Activated naive CD4-positive, alpha-beta T cell (primary cell): ENCODE measurements at regions not wholly inside any gene's neighbourhood (a gene's known extent, or its start where the extent isn't known, plus 50 kb on each side); places are given as distances from the start of the nearest gene placed in this dataset.
"Not testable (repeated sequence)": the region's sequence is repeated elsewhere in the genome, so short reads cannot be mapped to it uniquely, and the experiment has no call there.

ENCODE experiments used
- DNase-seq, 4 experiments: peaks; one replicate each; lab custom pipeline; 2025; lab: John Stamatoyannopoulos, UW

DNA sequence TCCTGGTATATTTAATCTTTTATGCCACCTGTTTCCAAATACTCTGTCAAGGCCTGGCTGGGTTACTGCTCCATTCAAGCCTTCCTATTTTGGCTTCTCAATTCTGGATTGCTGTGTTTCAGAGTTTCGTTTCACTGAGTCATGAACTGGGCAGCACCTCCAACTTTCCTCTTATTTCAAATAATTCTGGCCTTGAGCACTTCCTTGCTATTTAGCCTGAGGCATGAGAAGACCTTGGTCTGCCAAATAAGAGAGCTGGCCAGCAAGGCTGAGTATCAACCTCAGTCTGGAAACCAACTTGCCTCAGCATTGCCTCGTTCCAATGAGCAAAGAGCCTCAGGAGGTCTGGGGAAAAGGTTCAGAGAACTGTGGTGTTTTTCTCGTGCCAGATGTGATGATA is 66.6 kb downstream of the TNFAIP3 start:
- DNase-seq: no peak

DNA sequence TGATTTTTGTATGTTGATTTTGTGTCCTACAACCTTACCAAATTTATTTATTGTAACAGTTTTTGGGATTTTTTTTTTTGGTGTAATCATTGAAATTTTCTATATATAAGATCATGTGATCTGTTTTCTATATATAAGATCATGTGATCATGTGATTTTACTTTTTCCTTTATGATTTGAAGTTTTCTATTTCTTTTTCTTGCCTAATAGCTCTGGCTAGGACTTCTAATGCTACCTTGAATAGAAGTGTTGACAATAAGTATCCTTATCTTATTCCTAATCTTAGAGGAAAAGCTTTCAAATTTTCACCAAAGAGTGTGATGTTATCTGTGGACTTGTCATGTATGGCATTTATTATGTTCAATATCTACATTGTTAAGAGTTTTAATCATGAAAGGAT is 69.7 kb downstream of the TNFAIP3 start:
- no peak for DNase-seq

DNA sequence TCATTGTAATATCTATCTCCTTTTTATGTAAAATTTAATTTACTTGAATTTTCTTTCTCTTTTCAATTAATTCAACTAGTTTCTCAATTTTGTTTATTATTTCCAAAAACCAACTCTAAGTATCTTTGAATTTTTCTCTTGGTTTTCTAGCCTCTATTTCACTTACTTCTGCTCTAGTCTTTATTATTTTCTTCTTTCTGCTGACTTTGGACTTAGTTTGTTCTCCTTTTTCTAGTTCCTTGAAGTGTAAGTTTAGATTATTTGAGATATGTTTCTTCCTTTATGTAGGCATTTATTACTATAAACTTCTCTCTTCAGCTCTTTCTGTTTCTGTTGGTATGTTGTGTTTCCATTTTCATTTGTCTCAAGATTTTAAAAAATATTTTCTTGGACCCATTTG is 70.8 kb downstream of the TNFAIP3 start:
- no peak for DNase-seq

DNA sequence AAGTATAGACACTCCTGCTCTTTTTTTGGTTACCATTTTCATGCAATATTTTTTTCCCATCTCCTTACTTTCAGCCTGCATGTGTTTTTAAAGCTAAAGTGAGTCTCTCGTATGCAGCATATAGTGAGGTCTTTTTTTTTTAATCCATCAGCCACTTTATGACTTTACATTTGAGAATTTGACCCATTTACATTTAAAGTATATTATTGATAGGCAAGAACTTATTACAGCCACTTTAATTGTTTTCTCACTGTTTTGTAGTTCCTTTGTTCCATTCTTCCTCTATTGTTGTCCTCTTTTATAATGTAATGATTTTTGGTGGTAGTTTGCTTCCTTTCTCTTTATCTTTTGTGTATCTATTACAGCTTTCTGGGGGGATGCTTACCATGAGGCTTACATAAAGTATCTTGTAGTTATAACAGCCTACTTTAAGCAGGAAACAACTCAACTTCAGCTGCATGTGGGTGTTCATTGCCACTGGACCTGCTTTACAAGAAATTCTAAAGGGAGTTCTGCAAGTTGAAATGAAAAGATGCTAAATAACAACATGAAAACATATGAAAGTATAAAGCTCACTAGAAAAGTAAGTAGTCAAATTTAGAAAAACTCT is 71.8 kb downstream of the TNFAIP3 start:
- no peak for DNase-seq

DNA sequence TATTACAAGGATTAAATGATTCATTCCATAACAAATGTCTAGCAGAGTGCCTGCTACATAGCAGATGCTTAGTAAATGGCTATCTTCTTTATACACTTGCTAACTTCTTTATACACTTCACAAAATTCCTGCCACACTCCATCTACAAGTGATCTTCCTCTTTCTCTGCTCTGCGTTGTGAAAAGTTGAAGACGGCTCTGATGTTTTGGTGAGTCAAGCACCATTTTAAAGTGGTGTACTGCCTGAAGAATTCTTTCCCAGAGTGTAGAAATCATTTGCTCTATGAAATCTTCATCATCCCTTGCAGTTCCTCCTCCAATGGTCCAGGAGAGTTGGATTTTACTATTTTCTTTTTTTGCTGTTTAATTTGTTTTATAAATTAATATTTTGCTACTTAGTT is 74.9 kb downstream of the TNFAIP3 start:
- DNase-seq: no peak

DNA sequence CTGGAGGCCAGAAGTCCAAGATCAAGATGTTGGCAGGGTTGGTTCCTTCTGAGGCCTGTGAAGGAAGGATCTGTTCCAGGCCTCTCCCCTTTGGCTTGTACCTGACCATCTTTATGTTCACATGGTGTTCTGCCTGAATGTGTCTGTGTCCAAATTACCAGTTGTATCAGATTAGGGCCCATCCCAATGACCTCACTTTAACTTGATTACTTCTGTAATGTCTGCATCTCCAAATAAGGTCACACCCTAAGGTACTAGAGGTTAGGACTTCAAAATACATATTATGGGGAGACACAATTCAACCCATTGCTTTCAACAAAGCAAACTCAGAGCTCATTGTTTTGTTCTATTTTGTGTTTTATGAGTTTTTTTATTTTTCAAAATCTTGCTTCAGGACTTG is 75.7 kb downstream of the TNFAIP3 start:
- DNase-seq: no peak

DNA sequence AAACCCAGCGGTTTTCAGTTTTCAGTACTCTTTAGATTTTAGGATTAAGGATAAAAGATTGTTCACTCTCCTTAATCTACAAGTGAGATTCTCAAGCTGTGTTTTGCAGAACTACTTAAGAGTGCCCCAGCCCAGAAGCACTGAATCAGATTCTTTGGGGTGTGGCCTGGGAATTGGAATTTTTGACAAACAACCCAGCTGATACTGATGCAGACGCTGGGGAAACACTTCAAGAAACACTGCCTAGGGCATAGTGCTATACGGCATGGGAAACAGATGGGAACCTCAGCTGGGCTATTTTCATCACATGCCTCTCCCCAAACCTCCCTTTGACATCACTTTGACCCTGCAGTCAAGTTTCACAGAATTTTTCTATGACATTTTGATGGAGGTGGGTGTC is 77.3 kb downstream of the TNFAIP3 start:
- DNase-seq: not testable (repeated sequence)

DNA sequence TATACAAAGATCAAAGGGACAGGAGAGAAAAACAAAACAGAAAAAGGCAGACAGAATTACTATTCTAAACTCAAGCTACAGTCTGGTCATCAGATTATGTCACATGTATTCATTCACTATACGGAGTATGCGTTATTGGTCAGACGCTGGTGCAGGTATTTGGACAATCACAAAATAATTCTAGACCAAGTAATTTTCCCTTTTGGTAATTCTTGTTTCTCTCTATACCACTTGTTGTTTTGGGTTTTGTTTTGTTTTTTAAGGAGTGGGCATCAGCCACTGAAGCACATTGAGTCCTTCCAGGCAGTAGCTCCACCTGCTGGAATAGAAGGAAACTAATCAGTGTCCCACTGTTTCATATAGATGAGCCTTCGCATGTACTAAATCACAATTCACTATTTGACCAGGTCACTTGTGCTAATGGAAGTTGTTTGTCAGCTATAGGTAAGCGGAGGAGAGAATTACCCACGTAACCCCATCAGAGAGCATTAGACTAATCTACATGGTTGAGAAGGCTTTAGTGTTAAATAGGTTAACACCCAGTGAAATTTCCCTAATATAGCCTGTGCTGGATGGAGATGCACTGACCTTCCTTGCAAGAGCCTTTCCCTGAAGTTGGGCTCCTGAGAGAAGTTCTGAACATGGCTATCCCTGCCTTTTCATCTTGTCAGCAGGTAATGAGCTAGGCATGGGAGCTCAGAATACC is 77.9 kb downstream of the TNFAIP3 start:
- no peak for DNase-seq

DNA sequence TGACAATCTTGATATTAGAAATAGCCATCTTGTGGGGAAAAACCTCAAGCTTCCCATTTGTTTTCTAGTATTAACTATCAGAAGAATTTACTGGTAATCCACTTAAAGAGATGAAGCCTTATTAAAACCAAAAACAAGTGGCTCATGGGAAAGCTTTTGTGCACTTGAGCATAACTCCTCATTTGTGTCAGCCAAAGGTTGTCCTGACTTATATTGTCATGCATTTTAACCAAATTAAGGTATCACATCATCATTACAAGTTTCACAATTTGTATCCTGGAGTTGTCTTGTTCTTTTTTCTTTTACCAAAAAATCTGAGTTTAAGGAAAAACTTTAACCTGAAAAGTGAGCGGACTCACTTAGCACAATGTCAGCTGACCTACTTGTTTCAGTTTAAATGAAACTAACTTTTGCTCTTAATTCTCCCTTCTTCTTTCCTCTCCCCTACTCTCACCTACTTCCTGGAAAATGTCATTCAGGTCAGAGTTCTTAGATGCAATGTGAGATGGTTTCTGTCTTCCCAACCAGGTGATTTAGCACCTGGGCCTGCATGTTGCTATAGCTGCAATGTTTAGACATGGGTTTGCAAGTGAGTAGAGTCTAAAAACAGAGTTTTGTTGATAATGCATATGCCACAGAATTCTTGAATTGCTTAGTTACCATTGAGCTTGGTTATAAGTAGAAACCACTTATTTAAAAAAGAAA is 82.8 kb downstream of the TNFAIP3 start:
- no peak for DNase-seq

DNA sequence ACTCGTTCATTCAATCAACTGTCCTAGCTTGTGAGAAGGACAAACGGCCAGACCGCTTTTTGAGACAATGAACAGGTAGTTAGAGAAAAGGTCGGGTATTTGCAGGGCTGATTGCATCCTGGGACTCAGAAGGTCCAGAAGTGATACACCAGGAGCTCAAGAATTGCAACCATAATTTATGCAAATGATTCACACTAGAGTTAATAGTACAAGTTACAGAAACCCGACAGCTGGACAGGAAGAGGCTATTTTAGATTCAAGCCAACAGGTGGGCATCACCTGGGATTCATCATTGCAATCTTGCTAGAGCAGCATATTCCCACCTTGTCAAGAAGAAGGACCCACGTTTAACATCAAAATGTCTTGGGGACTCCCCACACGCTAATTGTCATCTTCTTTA is 83.5 kb downstream of the TNFAIP3 start:
- DNase-seq: no peak

DNA sequence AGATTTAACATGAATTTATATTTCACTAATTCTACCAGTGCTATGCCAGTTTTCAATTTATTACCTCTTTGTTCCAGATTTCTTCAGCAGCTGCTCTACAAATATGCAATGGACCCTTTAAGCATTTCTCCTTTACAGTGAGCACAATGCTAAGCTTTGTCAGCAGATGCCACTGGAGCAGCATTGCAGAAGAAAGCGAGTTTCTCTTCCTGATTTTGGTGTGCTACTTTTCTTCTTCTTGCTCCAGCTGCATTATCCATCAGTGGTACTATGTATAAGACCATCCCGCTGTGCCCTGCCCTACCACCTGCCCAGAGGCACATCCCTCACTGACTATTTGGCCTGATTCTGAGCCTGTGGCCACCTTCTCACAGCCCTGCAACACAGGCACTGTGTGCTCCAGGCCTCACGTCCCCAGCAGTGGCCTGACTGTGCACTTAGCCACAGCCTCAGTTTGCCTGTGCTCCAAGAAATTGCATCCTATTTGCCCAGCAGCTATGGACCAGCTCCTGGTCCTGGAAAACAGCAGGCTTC is 84.1 kb downstream of the TNFAIP3 start:
- DNase-seq: no peak

DNA sequence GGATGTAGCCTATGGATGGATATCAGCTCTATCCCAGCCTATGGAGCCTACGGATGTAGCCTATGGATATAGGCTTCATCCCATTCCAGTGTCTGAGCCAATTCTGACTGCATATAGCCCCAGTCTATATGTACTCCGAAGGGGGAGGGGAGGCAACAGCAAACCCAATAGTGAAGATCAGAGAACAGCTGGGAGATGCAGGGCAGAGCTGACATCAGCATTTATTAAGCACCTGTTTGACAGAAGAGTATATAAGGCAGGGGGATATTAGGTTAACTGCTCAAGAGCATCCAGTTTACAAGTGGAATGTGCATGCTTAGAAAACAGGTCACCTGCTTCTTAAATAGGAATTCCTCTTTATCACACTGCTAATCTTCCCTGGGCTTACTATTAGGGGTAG is 85.2 kb downstream of the TNFAIP3 start:
- DNase-seq: no peak

DNA sequence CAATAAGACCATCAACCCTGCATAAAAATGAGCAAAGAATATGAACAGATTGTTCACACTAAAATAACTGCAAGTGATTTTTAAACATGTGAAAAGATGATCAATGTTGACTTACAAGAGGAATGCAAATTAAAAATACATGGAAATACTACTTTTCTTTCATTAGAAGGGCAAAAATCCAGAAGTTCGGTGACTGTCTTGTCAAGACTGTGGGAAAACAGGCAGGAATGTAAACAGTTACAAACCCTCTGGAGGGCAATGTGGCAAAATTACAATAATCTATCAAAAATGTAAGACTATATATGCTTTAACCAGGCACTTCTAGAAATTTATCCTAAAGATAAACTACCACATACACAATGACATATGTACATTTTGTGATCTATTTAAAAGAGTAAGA is 86.7 kb downstream of the TNFAIP3 start:
- no peak for DNase-seq

DNA sequence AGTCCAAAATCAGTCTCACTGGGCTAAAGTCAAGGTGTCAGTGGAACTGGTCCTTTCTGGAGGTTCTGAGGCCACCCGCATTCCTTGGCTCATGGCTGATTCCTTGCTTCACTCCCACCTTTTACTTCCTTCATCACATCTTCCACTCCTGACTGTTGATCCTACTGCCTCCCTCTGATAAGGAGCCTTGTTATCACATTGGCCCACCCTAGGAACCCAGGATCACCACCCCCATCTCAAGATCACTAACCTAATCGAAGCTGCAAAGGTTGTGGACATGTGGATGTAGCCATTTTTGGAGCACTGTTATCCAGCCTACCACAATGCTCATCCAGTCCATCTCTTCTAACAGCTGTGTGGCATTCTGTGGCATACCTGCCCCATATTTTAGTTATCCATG is 87.2 kb downstream of the TNFAIP3 start:
- no peak for DNase-seq

DNA sequence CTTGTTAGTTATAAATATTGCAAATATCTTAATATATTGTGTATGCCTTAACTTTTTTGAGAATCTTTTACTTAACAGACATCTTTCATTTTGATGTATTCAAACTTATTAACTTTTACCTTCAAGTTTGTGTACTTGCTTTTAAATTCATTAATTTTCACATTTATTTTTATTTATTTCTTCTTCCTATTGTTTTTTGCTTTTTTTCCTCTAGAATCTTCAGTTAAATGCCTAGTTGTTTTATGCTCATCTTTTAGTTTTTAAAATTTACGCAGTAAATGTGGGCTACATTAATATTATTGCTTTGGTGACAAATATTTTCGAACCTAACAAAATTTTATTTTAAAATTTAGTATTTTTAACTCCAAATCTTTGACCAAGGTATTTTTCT is 89.0 kb downstream of the TNFAIP3 start:
- no peak for DNase-seq

DNA sequence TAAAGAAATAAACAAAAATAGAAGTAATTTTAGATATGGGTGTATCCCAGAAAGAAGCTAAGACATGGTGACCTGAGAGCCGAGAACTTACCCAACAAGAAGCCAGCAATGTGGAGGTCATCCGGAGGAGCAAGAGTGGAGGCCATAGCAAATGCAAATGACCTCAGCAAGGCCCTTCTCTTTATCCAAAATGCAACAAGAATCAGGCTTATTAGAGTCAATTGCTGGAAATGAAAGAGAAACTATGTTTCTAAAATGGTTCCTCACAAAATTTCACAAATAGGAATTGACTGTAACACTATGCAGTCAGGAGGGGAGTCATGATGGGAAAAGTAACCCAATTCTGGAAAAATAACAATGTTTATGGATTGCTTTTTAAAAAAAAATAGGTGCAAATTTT is 90.4 kb downstream of the TNFAIP3 start:
- no peak for DNase-seq

DNA sequence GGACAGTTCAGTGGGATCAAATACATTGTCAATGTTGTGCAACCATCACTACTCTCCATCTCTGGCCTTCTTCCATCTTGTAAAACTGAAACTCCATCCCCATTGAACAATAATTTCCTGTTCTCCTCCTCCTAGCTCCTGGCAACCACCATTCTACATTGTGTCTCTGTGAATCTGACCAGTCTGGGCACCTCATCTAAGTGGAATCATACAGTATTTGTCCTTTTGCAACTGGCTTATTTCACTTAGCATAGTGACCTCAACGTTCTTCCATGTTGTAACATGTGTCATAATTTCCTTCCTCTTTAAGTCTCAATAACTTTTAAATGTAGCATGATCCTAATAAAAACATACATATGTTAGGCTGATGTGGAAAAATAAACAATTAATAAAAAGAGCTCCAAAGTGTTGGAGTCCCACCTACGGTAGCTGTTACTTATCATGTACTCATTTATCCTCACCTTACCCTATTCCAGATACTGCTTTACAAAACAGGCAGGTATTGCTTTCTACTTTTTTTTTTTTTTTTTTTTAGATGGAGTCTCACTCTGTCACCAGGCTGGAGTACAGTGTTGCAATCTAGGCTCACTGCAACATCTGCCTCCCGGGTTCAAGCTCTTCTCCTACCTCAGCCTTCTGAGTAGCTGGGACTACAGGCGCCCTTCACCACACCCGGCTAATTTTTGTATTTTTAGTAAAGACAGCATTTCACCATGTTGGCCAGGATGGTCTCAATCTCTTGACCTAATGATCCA is 91.9 kb downstream of the TNFAIP3 start:
- DNase-seq: no peak

DNA sequence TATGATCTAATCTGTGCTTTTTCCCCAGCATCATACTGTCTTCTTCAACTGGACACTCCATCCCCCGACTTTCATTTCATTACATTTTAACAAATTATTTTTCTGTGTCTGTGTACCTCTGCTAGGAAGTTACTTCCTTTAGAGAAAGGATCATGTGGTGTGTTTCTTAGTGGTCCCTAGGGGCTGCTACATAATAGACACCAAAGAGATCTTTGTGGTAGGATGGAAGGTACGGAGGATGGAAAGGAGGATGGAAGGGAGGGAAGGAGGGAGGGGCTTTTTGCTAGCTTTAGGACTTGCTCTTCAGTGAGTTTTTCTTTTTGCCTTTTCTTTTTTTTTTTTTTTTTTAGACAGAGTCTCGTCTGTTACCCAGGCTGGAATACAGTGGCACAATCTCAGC is 95.7 kb downstream of the TNFAIP3 start:
- no peak for DNase-seq

DNA sequence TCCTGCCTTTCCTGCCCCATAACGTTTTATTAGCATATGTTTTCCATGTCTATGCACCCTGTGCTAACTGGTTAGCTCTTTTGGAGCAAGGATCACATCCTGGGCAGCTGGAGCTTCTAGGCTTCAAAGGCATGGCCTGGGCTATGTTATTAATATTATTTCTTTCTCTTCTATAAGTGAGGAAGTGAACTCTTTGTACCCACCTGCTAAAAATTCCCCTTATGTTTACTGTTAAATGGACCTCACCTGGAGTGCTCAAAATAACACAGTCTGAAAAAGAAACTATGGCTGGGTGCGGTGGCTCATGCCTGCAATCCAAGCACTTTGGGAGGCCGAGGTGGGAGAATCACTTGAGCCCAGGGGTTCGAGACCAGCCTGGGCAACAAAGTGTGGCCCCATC is 97.8 kb downstream of the TNFAIP3 start:
- no peak for DNase-seq

DNA sequence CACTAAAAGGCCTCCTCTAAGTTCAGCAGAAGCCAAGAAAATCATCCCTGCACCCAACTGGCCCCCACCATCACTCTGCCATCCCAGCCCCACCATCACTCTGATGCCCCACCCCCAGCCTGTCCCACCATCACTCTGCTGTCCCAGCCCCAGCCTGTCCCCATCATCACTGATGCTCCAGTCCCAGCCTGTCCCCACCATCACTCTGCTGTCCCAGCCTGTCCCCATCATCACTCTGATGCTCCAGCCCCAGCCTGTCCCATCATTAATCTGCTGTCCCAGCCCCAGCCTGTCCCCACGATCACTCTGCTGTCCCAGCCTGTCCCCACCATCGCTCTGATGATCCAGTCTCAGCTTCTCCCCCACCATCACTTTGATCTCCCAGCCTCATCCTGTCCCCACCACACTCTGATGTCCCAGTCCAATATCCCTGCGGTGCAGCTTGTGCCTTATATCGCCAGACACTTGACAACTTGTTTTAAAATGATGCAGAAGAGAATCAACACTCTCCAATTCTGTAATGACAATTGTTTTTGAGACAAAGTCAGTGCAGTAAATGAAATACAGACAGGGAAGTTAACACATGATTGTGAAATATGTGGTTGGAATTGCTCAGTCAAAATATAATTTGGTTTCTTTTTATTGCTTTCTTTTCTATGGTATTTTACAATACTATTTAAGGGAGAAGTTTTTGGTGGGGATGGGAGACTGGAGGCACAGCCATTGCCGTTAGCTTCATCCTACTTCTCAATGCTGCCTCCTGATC is 100.8 kb downstream of the TNFAIP3 start:
- no peak for DNase-seq

DNA sequence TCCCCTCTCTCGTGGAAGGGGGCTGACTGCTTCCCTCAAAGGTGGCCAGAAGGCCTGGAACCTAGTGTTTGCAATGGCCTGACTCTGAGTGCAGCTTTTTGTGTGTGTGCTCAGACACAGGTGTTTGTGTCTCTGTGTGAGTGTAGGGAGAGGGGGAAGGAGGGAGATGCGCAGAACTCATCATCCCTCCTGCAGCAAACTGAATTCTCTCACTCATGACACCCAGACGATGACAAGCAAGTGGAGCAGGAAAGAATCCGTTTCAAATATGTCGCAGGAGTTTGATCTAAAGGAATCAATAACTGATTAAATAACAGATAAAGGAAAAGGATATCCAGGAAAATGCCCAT is 101.4 kb downstream of the TNFAIP3 start:
- DNase-seq: no peak

DNA sequence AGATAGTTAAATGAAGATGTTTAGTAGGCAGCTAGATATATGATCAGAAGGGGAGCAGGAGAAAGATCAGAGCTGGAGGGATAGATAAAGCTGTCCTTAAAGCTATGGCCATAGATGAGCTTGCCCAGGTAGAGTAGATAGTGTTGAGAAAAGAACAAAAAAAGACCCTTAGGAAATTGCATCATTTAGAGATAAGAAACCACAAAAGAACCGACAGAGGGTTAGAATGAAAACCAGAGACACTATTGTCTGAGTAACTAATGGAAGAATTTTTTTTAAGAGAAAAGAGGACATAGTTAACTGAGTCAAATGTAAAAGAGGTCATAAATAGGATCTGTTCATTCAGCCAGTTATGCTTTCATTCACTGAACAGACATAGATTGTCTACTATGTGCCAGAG is 101.8 kb downstream of the TNFAIP3 start:
- no peak for DNase-seq
